NOMO-1 treated with dmso at 0.1 percent for 144 hours (cell line): ENCODE measurements at regions not wholly inside any gene's neighbourhood (a gene's known extent, or its start where the extent isn't known, plus 50 kb on each side); places are given as distances from the start of the nearest gene placed in this dataset.
A peak's percentile ranks its signal among the peaks of the same experiment; 100 is the strongest.

ENCODE experiments used
- DNase-seq: peaks from one replicate; lab custom pipeline; 2025; ENCODE audit not compliant: unreplicated experiment; lab: John Stamatoyannopoulos, UW

DNA sequence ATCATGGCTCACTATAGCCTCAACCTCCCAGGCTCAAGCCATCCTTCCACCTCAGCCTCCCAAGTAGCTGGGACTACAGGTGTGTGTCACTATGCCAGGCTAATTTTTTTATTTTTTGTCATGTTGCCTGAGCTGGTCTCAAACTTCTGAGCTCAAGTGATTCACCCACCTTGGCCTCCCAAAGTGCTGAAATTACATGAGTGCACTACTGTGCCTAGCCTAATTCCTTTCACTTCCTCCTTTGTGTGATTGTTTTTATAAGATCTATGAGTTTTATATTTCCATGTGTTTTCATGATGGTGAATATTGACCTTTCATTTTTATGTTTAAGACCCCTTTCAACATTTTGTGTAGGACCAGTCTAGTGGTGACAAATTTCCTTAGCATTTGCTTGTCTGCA lies 55.2 kb upstream of the IL12B start:
- DNase-seq = no peak

DNA sequence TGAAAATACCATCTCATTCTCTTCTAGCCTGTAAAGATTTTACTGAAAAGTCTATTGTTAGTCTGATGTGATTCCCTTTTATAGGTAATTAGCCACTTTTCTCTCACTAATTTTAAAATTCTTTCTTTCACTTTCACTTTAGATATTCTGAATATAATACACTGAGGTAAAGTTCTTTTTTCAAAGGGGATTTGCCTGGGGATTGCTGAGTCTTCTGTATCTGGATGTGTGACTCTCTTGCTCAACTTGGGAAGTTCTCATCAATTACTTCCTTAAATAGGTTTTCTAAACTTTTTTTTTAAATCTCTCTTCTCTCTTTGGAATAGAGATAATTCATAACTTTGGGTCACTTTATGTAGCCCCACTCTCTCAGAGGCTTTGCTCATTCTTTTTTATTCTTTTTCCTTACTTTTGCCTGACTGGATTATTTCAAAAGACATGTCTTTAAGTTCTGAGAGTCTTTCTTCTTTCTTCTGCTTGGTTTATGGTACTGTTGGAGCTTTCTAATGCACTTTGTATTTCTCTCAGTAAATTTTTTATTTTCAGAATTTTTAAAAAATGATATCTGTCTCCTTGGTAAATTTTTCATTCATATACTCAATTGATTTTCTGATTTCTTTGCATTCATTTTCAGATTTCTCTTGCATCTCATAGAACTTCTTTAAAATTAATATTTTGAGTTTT lies 55.9 kb upstream of the IL12B start:
- DNase-seq = no peak

GRCh38 chr5:159392871-159393270 lies 62.6 kb upstream of the IL12B start:
- no peak for DNase-seq

GRCh38 chr5:159393854-159394274 lies 63.6 kb upstream of the IL12B start:
- DNase-seq = no peak

DNA sequence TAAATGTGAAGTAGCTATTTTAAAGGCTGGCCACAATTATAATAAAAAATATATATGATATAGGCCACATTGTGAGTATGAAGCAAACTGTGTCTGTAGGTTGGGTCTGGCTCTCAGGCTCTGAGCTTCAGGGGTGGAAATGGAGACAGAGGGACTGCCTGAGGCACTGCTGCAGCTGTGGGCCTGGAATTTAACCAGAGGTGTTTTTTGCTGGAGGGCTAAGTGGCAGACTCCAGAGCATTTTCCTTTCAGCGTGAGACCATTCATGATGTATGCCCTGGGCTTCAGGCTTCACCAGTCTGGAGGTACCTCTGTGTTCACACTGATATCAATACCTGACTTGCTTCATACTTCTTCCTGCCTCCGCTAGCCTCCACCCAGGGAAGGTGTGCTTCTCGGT lies 64.9 kb upstream of the IL12B start:
- DNase-seq = no peak

DNA sequence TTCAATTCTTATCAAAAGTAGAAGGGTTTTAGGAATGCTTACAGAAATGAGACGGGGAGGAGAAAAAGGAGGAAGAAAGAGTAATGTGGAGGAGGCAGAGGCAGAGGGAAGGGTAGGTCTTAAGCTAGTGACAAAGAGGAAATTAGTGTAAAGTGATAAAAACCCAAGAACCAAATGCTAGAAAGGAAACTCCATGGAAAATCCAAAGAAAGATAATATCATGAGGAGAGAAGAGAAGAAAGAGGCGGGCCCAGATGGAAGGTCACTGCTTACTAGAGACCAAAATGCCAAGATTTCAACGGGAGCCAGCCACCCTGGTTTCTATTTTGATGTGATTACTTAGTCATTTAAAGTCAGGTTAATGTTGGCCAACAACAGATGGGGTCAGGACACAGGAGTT lies 68.6 kb upstream of the IL12B start:
- no peak for DNase-seq

DNA sequence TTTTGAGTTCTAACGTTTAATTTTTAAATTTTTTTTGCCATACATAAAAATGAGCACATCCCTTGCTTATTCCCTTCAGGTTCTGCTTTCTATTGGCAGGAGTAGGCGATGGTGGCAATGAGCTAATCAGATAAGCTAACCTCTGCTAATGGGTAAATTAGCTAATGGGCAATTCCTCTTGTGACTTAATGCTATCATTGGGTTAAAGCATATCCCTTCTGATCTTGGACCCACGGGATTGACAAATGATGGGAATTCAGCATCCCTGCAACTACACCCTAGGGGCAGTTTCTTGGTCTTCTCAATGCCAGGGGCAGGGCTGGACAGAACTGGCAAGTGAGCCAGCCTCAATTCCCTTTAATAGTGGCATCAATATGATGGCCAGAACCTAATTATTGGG lies 70.2 kb upstream of the IL12B start:
- DNase-seq = no peak

DNA sequence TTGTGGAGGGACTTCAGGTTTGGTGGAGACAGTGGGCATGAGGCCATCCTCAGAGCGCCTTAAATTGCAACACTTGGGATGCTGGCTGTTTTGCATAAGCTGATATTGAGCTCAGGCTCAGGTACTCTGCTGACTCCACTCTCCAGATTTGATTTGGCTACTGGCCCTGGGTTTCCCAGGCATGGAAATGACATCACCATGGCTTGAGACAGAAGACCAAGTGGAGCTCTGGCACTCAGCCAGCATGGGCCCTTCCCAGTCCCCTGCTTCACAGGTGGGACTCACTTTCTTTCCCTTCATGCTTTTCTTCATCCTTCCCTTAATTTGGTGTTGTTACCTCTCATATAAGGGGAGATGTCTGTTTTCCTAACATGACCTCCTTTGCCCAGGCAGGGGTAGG lies 72.0 kb upstream of the IL12B start:
- no peak for DNase-seq

- DNase-seq = no peak
These were observed 72.6 kb upstream of the IL12B start for GRCh38 chr5:159402856-159403255.

DNA sequence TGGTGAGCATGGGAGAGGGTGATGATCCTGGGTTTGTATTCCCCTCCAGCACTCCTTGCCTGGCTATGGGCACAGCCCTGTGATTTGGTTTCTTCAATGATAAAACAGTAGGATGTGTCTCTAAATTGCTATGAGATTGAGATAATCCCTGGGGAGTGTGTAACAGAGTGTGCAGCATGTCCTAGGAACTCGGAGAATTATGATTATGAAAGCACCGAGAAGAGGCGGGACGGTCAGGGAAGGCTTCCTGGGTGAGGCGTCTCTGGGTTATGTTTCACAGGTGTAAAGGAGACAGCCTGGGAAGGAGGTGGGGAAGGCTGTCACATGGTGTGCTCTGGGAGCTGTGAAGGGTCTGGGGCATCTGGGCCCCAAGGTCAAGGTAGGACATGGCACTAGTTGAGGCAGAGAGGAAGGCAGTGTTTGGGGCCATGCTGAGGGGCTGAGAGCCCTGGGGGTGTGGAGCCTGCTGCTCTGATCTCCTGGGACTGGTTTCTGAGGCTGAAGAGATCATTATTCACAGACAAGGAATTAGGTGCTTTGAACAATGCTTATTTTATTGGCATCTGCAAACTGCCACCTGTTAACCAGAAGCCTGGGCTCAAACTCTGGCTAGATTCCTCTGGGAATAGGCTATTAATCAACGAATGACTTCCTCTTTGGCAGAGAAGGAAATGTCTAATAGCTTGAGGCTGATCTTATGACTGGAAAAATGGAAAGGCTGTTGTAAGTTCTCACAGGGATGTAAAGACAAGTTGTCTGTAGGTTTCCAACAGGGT lies 73.8 kb upstream of the IL12B start:
- no peak for DNase-seq

DNA sequence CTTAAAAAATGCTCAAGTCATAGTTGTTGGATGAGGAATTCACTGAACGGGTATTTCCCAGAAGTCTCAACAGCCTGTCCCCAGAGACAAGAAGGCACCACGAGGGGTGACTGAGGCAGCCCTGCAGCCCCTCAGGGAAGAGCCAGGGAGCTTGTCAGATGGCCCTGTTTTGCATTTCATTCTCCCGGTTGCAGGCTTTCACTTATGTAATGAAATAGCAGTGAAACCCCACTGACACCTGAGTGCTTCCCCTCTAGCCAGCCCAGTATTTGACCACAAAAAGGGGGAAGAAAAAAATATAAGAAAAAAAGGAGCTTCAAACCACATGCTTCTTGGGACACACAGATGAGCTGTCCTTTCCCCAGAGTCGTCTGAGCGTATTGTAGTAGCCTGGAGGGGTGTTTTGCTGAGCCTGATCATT lies 75.3 kb upstream of the IL12B start:
- peak; percentile 75 for DNase-seq

DNA sequence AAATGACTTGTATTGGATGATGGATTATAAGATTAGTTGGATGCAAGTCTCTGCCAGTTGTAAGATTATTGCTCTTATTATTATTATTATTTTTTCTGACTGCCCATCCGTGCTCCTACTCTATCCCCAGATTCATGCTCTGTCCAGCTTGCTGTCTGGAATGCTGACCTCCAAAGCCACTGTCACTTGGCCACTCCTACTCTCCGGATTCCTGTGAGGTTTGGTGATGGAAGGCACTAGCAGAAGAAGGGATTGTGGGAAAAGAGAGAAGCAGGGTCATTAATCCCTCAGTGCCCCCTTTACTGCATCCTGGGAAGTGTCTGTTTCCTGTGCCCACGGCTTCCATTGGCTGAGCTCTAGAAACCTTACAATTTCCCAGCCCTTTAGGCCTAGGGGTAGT lies 76.3 kb upstream of the IL12B start:
- no peak for DNase-seq

GRCh38 chr5:159409801-159410200 lies 79.5 kb upstream of the IL12B start:
- DNase-seq = no peak

DNA sequence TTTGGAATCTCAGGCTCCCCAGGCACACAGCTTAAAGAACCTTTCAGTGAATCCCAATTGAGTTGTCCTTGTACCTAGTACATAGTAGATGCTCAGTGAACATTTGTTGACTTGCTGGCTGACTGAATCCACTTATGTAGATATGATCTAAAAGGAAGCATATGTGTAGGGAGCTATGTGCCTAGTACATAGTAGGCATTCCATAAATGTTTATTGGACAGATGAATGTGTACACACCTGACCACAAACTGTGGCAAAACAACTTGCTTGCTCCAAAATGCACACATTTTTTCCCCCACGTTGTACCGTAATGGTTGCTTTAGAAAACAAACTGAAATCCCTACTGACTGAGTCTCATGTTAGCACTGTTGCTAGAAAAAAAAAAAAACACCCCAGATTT lies 80.2 kb upstream of the IL12B start:
- no peak for DNase-seq

DNA sequence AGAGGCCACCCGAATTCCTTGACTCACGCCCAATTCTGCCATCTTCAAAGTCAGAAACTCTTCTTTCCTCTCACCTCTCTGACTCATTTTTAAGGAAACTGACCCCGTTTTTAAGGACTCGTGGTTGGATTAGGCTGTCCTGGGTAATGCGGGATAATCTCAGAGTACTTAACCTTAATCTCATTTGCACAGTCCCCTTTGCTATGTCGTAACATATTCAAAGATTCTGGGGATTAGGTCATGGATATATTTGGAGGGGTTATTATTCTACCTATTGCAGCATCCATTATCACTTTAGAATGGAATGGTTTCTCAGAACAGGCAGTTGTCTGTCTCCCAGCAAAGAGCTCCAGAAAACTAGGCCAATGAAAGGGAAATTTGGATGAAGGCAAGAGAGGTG lies 80.8 kb upstream of the IL12B start:
- no peak for DNase-seq

GRCh38 chr5:159412284-159413046 lies 82.2 kb upstream of the IL12B start:
- DNase-seq = peak; percentile 62

- no peak for DNase-seq
These were observed 83.7 kb upstream of the IL12B start for GRCh38 chr5:159414021-159414420.

DNA sequence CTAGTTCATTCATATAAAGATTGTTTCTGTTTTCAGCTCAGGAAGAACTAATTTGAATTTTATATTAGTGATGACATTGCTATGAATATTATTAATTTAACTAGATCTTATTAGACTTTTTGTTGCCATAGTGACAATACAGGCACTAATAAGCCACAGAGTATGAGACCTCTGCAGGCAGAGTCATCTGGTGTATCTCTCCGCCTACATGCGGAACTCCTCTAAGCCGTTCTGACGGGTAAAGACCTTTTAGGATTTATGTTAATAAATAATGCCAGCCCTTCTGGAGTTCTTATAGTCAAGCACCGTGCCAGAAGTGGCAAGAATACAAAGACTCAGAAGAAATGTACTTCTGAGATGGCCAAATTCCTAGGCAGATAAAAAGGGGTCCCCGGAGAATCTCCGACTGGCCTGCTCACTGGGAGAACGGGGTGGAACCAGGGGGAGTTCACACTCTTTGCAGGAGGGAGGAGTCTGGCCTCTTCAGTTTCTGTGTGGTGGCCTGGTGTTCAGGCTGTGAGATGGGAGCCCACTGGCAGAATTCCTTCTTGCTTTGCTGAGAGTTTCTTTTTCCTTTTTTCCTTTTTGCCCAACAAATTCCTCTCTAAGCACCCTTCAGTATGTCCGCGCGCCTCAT lies 85.1 kb upstream of the IL12B start:
- no peak for DNase-seq

- DNase-seq = no peak
These were observed 86.2 kb upstream of the IL12B start for GRCh38 chr5:159416438-159416837.

GRCh38 chr5:159417170-159417569 lies 86.9 kb upstream of the IL12B start:
- no peak for DNase-seq

DNA sequence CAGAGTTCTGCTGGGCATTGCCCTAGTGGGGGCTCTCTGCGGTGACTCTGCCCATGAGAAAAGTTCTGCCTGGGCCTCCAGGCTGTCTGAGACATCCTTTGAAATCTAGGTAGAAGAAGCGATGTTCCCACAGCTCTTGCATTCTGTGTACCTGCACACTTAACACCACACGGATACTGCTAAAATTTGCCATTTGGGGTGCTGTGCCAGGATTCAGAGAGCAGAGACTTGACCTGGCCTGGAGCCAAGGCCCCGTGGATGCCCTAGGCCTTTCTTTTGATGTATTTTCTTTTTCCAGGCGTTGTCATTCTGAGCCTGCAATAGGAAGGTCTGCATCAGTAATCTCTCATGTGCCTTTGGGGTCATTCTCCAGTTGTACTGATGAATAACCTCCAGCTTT lies 89.3 kb upstream of the IL12B start:
- no peak for DNase-seq

GRCh38 chr5:159420940-159421339 lies 90.7 kb upstream of the IL12B start:
- no peak for DNase-seq
